ENCODE measurements at regions not wholly inside any gene's neighbourhood (a gene's known extent, or its start where the extent isn't known, plus 50 kb on each side); places are given as distances from the start of the nearest gene placed in this dataset.
A peak's percentile ranks its signal among the peaks of the same experiment; 100 is the strongest.

- no peak overlapping the region for H3K4me3 ChIP-seq (ENCODE audit: low read length)
- DNase-seq (ENCODE audit: low read depth): no peak
- no peak for TF ChIP-seq CTCF (conservative IDR thresholded peaks at IDR 0.05; ENCODE audit: low read depth, low read length)
Observed at GRCh38 chr16:6692874-6693273, 639.8 kb upstream of the RBFOX1 start.

GRCh38 chr16:6690741-6691140, 641.9 kb upstream of the RBFOX1 start:
- no peak for TF ChIP-seq CTCF (conservative IDR thresholded peaks at IDR 0.05; ENCODE audit: low read depth, low read length)
- no peak for DNase-seq (ENCODE audit: low read depth)

GRCh38 chr16:6689643-6690042, 643.0 kb upstream of the RBFOX1 start:
- no peak for TF ChIP-seq CTCF (conservative IDR thresholded peaks at IDR 0.05; ENCODE audit: low read depth, low read length)
- H3K4me3 ChIP-seq (ENCODE audit: low read length): no peak overlapping the region
- no peak for DNase-seq (ENCODE audit: low read depth)

More at GRCh38 chr16:6690741-6691140, 641.9 kb upstream of the RBFOX1 start:
- H3K4me3 ChIP-seq (ENCODE audit: low read length): no peak overlapping the region

- DNase-seq (ENCODE audit: low read depth): no peak
- no peak for TF ChIP-seq CTCF (conservative IDR thresholded peaks at IDR 0.05; ENCODE audit: low read depth, low read length)
Observed at GRCh38 chr16:6687593-6687992, 645.1 kb upstream of the RBFOX1 start.

GRCh38 chr16:6684076-6684673, 648.5 kb upstream of the RBFOX1 start:
- no peak overlapping the region for H3K4me3 ChIP-seq (ENCODE audit: low read length)
- TF ChIP-seq CTCF (conservative IDR thresholded peaks at IDR 0.05; ENCODE audit: low read depth, low read length): peak; percentile 27
- no peak for DNase-seq (ENCODE audit: low read depth)

More at GRCh38 chr16:6687593-6687992, 645.1 kb upstream of the RBFOX1 start:
- H3K4me3 ChIP-seq (ENCODE audit: low read length): no peak overlapping the region

- H3K4me3 ChIP-seq (ENCODE audit: low read length): no peak overlapping the region
- TF ChIP-seq CTCF (conservative IDR thresholded peaks at IDR 0.05; ENCODE audit: low read depth, low read length): peak; percentile 33
- no peak for DNase-seq (ENCODE audit: low read depth)
Observed at GRCh38 chr16:6682142-6682811, 650.4 kb upstream of the RBFOX1 start.

- TF ChIP-seq CTCF (conservative IDR thresholded peaks at IDR 0.05; ENCODE audit: low read depth, low read length): no peak
- DNase-seq (ENCODE audit: low read depth): no peak
- H3K4me3 ChIP-seq (ENCODE audit: low read length): no peak overlapping the region
Observed at GRCh38 chr16:6678586-6678985, 654.1 kb upstream of the RBFOX1 start.
